Smooth muscle cell (in vitro differentiated cells): ENCODE measurements at regions not wholly inside any gene's neighbourhood (a gene's known extent, or its start where the extent isn't known, plus 50 kb on each side); places are given as distances from the start of the nearest gene placed in this dataset.
"Not testable (repeated sequence)": the region's sequence is repeated elsewhere in the genome, so short reads cannot be mapped to it uniquely, and the experiment has no call there.

Experiments used
- DNase-seq: peaks from one replicate; lab custom pipeline; 2025; ENCODE audit not compliant: unreplicated experiment; lab: John Stamatoyannopoulos, UW
- H2AFZ ChIP-seq: fragments of 200-600 bp; sonication (generic); 2 replicates; pipeline ENCODE4 v1.6.0; 2016; ENCODE audit warnings: antibody characterized with exemption, low read depth, mild to moderate bottlenecking
- H3F3A ChIP-seq: fragments of 200-600 bp; sonication (generic); 2 replicates; pipeline ENCODE4 v1.6.0; 2017; ENCODE audit warnings: antibody characterized with exemption, low read depth
- H3K27ac ChIP-seq: fragments of 200-600 bp; sonication (generic); 2 replicates; pipeline ENCODE4 v1.5.1; 2016; ENCODE audit warnings: low read depth, mild to moderate bottlenecking
- H3K27me3 ChIP-seq: fragments of 200-600 bp; sonication (generic); 2 replicates; pipeline ENCODE4 v1.6.1; 2016; ENCODE audit warnings: low read depth, mild to moderate bottlenecking
- H3K36me3 ChIP-seq: fragments of 200-600 bp; sonication (generic); 2 replicates; pipeline ENCODE4 v1.5.1; 2016; ENCODE audit warnings: low read depth
- H3K4me1 ChIP-seq: fragments of 200-600 bp; sonication (generic); 2 replicates; pipeline ENCODE4 v1.5.1; 2016; ENCODE audit warnings: low read depth
- H3K4me2 ChIP-seq: fragments of 200-600 bp; sonication (generic); 2 replicates; pipeline ENCODE4 v1.6.0; 2016; ENCODE audit warnings: mild to moderate bottlenecking
- H3K4me3 ChIP-seq: fragments of 200-600 bp; sonication (generic); 2 replicates; pipeline ENCODE4 v1.5.1; 2016; ENCODE audit warnings: mild to moderate bottlenecking
- H3K79me2 ChIP-seq: fragments of 200-600 bp; sonication (generic); 2 replicates; pipeline ENCODE4 v1.6.0; 2016; ENCODE audit warnings: low read depth, mild to moderate bottlenecking
- H3K9ac ChIP-seq: fragments of 200-600 bp; sonication (generic); 2 replicates; pipeline ENCODE4 v1.6.0; 2016; ENCODE audit warnings: low read depth
- H3K9me3 ChIP-seq: fragments of 200-600 bp; sonication (generic); replicated peaks from 2 replicates; pipeline ENCODE4 v1.5.1; 2016; ENCODE audit warnings: low read depth
- H4K20me1 ChIP-seq: fragments of 200-600 bp; sonication (generic); 2 replicates; pipeline ENCODE4 v1.6.0; 2016; ENCODE audit warnings: low read depth
- WGBS: methylation state at CpG from one replicate; pipeline ENCODE4 v1.1.7; 2016; ENCODE audit warnings: low lambda C conversion rate; 5-methylcytosine and 5-hydroxymethylcytosine counted together

- not testable (repeated sequence) for H3K9ac ChIP-seq, H3K27ac ChIP-seq, H4K20me1 ChIP-seq, H3K36me3 ChIP-seq, H3K4me2 ChIP-seq, H3K27me3 ChIP-seq, H3K4me1 ChIP-seq, H3F3A ChIP-seq, DNase-seq, H3K4me3 ChIP-seq, H3K9me3 ChIP-seq, H2AFZ ChIP-seq, H3K79me2 ChIP-seq
- 85% methylated on average over 2 of the region's 2 CpGs for WGBS
These were observed 168.5 kb upstream of the FAM72C start for GRCh38 chr1:144140243-144140642.

GRCh38 chr1:144105006-144105405, 133.2 kb upstream of the FAM72C start:
- DNase-seq, H3K4me2 ChIP-seq, H3K27me3 ChIP-seq, H3K79me2 ChIP-seq, H2AFZ ChIP-seq, H3K27ac ChIP-seq, H3K4me3 ChIP-seq, H3K9ac ChIP-seq, H4K20me1 ChIP-seq, H3K36me3 ChIP-seq, H3K9me3 ChIP-seq, H3F3A ChIP-seq, H3K4me1 ChIP-seq: not testable (repeated sequence)
- WGBS, result 67% methylated on average over 4 of the region's 7 CpGs

DNA sequence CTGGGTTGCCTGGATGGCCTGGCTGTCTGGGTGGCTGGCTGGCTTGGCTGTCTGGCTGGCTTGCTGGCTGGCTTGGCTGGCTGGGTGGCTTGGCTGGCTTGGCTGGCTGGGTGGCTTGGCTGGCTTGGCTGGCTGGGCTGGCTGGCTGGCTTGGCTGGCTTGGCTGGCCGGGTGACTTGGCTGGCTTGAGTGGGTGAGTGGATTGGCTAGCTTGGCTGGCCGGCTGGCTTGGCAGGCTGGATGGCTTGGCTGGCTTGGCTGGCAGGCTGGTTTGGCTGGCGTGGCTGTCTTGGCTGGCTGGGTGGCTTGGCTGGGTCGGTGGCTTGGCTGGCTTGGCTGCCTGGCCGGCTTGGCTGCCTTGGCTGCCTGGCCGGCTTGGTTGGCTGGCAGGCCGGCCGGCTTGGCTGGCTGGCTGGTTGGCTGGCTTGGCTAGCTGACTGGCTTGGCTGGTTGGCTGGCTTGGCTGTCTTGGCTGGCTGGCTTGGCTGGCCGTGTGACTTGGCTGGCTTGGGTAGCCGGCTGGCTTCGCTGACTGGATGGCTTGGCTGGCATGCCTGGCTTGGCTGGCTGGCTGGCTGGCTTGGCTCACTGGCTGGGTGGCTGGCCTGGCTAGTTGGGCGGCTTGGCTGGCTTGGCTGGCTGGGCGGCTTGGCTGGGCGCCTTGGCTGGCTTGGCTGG, 132.4 kb upstream of the FAM72C start:
- H3K36me3 ChIP-seq, DNase-seq, H3K4me1 ChIP-seq, H3K27me3 ChIP-seq, H3K9ac ChIP-seq, H2AFZ ChIP-seq, H3F3A ChIP-seq, H3K4me2 ChIP-seq, H3K27ac ChIP-seq, H3K4me3 ChIP-seq, H3K9me3 ChIP-seq, H3K79me2 ChIP-seq, H4K20me1 ChIP-seq: not testable (repeated sequence)
- 89% methylated on average over 14 of the region's 14 CpGs for WGBS

GRCh38 chr1:144103156-144103880, 131.5 kb upstream of the FAM72C start:
- not testable (repeated sequence) for H2AFZ ChIP-seq, H3K27ac ChIP-seq, H4K20me1 ChIP-seq, H3K9ac ChIP-seq, H3K36me3 ChIP-seq, H3F3A ChIP-seq, H3K79me2 ChIP-seq, H3K4me2 ChIP-seq, DNase-seq, H3K4me3 ChIP-seq, H3K9me3 ChIP-seq, H3K4me1 ChIP-seq, H3K27me3 ChIP-seq
- 91% methylated on average over 6 of the region's 6 CpGs for WGBS

GRCh38 chr1:144102046-144102745, 130.4 kb upstream of the FAM72C start:
- not testable (repeated sequence) for H3K79me2 ChIP-seq, H2AFZ ChIP-seq, H4K20me1 ChIP-seq, H3F3A ChIP-seq, H3K27ac ChIP-seq, H3K9ac ChIP-seq, H3K4me3 ChIP-seq, H3K9me3 ChIP-seq, H3K4me2 ChIP-seq, H3K36me3 ChIP-seq, H3K4me1 ChIP-seq, DNase-seq, H3K27me3 ChIP-seq
- 69% methylated on average over 3 of the region's 3 CpGs for WGBS
